BJ (cell line): ENCODE measurements at regions not wholly inside any gene's neighbourhood (a gene's known extent, or its start where the extent isn't known, plus 50 kb on each side); places are given as distances from the start of the nearest gene placed in this dataset.

Experiments used
- CTCF ChIA-PET: fragments of 350-600 bp; formaldehyde crosslinking; extraction: SDS; loops from one replicate; lab custom pipeline; 2021; ENCODE audit warnings: antibody characterized with exemption, inconsistent platforms; lab: Yijun Ruan, JAX
- POLR2A ChIA-PET: fragments of 300-600 bp; sonication (Branson Sonifier 250); formaldehyde crosslinking; extraction: SDS; loops from one replicate; lab custom pipeline; 2021; ENCODE audit warnings: antibody characterized with exemption; lab: Charles Lee
- DNase-seq: peaks from one replicate; pipeline ENCODE4 v3.0.0-alpha.2; 2011; ENCODE audit warnings: low read depth
- H3K27me3 ChIP-seq: 2 replicates; pipeline ENCODE4 v1.6.0; 2011; ENCODE audit warnings: low read length; ENCODE audit not compliant: control insufficient read depth, insufficient read depth
- H3K36me3 ChIP-seq: 2 replicates; pipeline ENCODE4 v1.5.1; 2011; ENCODE audit warnings: low read length; ENCODE audit not compliant: control insufficient read depth, insufficient read depth
- H3K4me3 ChIP-seq: 2 replicates; pipeline ENCODE4 v1.5.1; 2011; ENCODE audit warnings: low read depth, mild to moderate bottlenecking, control low read depth, low read length
- TF ChIP-seq, protein P1 (sequence below): IDR thresholded peaks from 2 replicates; pipeline ENCODE4 v1.5.1; 2011; ENCODE audit warnings: low read depth, mild to moderate bottlenecking, control low read depth, inconsistent platforms, low read length, moderate library complexity; ENCODE audit not compliant: insufficient read depth

DNA sequence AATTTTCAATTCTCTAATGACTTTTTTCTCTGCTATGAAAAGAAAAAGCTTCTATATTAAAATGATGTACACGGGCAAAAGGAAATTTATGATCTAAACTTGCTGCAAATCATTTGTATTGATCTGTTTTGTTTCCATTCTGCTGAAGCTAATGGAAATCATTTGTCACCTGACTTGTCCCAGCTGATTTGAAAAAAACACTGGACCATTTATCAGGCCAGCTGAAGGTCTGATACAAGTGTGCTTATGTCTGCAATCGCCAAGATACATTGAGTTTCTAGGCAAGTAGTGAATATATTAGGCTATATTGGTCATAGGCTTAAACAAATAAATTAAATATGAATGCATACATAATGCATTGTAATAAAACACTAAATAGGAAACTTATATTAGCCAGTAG is 1309.7 kb downstream of the REEP3 start:
- Histone ChIP-seq H3K27me3 (no peaks in the 10 kb centered on the region), H3K4me3 (no peak overlapping the region), H3K36me3 (no peaks in the 10 kb centered on the region)
- CTCF ChIA-PET: no interaction called here
- POLR2A ChIA-PET: no interaction called here
- DNase-seq: no peak
- TF ChIP-seq, protein P1, sequence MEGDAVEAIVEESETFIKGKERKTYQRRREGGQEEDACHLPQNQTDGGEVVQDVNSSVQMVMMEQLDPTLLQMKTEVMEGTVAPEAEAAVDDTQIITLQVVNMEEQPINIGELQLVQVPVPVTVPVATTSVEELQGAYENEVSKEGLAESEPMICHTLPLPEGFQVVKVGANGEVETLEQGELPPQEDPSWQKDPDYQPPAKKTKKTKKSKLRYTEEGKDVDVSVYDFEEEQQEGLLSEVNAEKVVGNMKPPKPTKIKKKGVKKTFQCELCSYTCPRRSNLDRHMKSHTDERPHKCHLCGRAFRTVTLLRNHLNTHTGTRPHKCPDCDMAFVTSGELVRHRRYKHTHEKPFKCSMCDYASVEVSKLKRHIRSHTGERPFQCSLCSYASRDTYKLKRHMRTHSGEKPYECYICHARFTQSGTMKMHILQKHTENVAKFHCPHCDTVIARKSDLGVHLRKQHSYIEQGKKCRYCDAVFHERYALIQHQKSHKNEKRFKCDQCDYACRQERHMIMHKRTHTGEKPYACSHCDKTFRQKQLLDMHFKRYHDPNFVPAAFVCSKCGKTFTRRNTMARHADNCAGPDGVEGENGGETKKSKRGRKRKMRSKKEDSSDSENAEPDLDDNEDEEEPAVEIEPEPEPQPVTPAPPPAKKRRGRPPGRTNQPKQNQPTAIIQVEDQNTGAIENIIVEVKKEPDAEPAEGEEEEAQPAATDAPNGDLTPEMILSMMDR: no peak

- TF ChIP-seq, protein P1: no peak
- H3K4me3 ChIP-seq: no peak overlapping the region
- H3K27me3 ChIP-seq: no peaks in the 10 kb centered on the region
- no peak for DNase-seq
- ChIA-PET CTCF (no interaction called here), POLR2A (no interaction called here)
- no peaks in the 10 kb centered on the region for H3K36me3 ChIP-seq
Measured at GRCh38 chr10:64840341-64840740, 1319.1 kb downstream of the REEP3 start.

DNA sequence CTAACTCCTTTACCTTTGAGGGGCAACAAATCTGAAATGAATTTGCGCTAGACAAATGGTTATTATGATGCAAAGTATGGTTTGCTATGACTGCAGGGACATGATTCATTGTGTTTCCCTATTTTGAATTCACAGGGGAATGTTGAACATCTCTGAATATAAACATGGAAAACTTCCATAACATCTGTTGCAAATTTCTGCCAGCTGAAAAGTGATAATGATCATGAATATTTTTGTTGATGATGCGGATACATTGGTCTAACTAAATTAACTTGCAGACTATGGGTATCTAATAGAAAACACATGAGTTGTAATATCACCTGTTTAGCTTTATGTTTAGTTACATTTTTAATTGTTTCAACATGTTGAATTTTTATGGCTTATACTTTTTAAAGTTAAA is 1325.5 kb downstream of the REEP3 start:
- TF ChIP-seq, protein P1: no peak
- DNase-seq: no peak
- CTCF ChIA-PET: no interaction called here
- POLR2A ChIA-PET: no interaction called here
- no peaks in the 10 kb centered on the region for H3K36me3 ChIP-seq
- H3K27me3 ChIP-seq: no peaks in the 10 kb centered on the region
- H3K4me3 ChIP-seq: no peak overlapping the region

DNA sequence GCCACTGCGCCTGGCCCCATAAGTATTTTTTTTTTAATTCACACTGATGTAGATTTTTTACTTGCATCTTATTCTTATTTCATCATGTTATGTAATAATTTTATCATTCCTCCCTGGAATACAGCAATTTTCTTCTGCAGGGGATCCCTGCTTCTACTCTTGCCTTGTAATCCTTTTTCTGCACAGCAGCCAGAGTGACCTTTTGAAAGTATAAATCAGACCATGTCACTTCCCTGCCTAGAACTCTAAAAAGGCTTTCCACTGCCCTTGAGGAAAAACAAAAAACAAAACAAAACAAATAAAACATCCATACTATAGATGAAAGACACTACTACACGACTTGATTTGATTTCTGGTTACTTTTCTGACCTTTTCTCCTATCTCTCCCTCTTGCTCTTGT is 1334.7 kb downstream of the REEP3 start:
- TF ChIP-seq, protein P1: no peak
- no peak overlapping the region for H3K4me3 ChIP-seq
- DNase-seq: no peak
- no peaks in the 10 kb centered on the region for H3K36me3 ChIP-seq
- CTCF ChIA-PET: no interaction called here
- POLR2A ChIA-PET: no interaction called here
- no peaks in the 10 kb centered on the region for H3K27me3 ChIP-seq

- no peak for DNase-seq
- POLR2A ChIA-PET: no interaction called here
- H3K4me3 ChIP-seq: no peak overlapping the region
- CTCF ChIA-PET: no interaction called here
- H3K27me3 ChIP-seq: no peaks in the 10 kb centered on the region
- TF ChIP-seq, protein P1: no peak
- no peaks in the 10 kb centered on the region for H3K36me3 ChIP-seq
Measured at GRCh38 chr10:64859911-64860310, 1338.7 kb downstream of the REEP3 start.
